ENCODE measurements at regions not wholly inside any gene's neighbourhood (a gene's known extent, or its start where the extent isn't known, plus 50 kb on each side); places are given as distances from the start of the nearest gene placed in this dataset.

GRCh38 chr10:120285408-120285807 is 171.6 kb upstream of the PLPP4 start:
- no peak for DNase-seq (ENCODE audit: low spot score)

GRCh38 chr10:120286280-120286679 is 170.7 kb upstream of the PLPP4 start:
- no peak for DNase-seq (ENCODE audit: low spot score)

GRCh38 chr10:120300513-120300912 is 156.5 kb upstream of the PLPP4 start:
- no peak for DNase-seq (ENCODE audit: low spot score)

GRCh38 chr10:120308589-120308988 is 148.4 kb upstream of the PLPP4 start:
- no peak for DNase-seq (ENCODE audit: low spot score)

- no peak for DNase-seq (ENCODE audit: low spot score)
Measured at GRCh38 chr10:120313715-120314114, 143.3 kb upstream of the PLPP4 start.

GRCh38 chr10:120314442-120314841 is 142.6 kb upstream of the PLPP4 start:
- no peak for DNase-seq (ENCODE audit: low spot score)

- no peak for DNase-seq (ENCODE audit: low spot score)
Measured at GRCh38 chr10:120318862-120319261, 138.2 kb upstream of the PLPP4 start.

GRCh38 chr10:120327675-120328074 is 129.4 kb upstream of the PLPP4 start:
- DNase-seq (ENCODE audit: low spot score) = no peak

- DNase-seq (ENCODE audit: low spot score) = no peak
Measured at GRCh38 chr10:120328647-120329046, 128.4 kb upstream of the PLPP4 start.

- no peak for DNase-seq (ENCODE audit: low spot score)
Measured at GRCh38 chr10:120335553-120335952, 121.5 kb upstream of the PLPP4 start.

- no peak for DNase-seq (ENCODE audit: low spot score)
Measured at GRCh38 chr10:120336306-120336910, 120.6 kb upstream of the PLPP4 start.

- peak; percentile 20 for DNase-seq (ENCODE audit: low spot score)
Measured at GRCh38 chr10:120336911-120337540, 120.0 kb upstream of the PLPP4 start.

- DNase-seq (ENCODE audit: low spot score) = no peak
Measured at GRCh38 chr10:120342115-120342714, 114.8 kb upstream of the PLPP4 start.

- DNase-seq (ENCODE audit: low spot score) = no peak
Measured at GRCh38 chr10:120345186-120345585, 111.8 kb upstream of the PLPP4 start.

- no peak for DNase-seq (ENCODE audit: low spot score)
Measured at GRCh38 chr10:120347644-120348043, 109.4 kb upstream of the PLPP4 start.

GRCh38 chr10:120349069-120349468 is 108.0 kb upstream of the PLPP4 start:
- no peak for DNase-seq (ENCODE audit: low spot score)

GRCh38 chr10:120355425-120355824 is 101.6 kb upstream of the PLPP4 start:
- no peak for DNase-seq (ENCODE audit: low spot score)

GRCh38 chr10:120360571-120360970 is 96.5 kb upstream of the PLPP4 start:
- no peak for DNase-seq (ENCODE audit: low spot score)

- no peak for DNase-seq (ENCODE audit: low spot score)
Measured at GRCh38 chr10:120365872-120366271, 91.2 kb upstream of the PLPP4 start.

GRCh38 chr10:120367341-120367740 is 89.7 kb upstream of the PLPP4 start:
- DNase-seq (ENCODE audit: low spot score) = no peak

GRCh38 chr10:120368338-120368737 is 88.7 kb upstream of the PLPP4 start:
- DNase-seq (ENCODE audit: low spot score) = no peak

- DNase-seq (ENCODE audit: low spot score) = no peak
Measured at GRCh38 chr10:120368927-120369326, 88.1 kb upstream of the PLPP4 start.

- no peak for DNase-seq (ENCODE audit: low spot score)
Measured at GRCh38 chr10:120369856-120370276, 87.2 kb upstream of the PLPP4 start.

GRCh38 chr10:120371856-120372255 is 85.2 kb upstream of the PLPP4 start:
- no peak for DNase-seq (ENCODE audit: low spot score)
